ENCODE measurements at regions not wholly inside any gene's neighbourhood (a gene's known extent, or its start where the extent isn't known, plus 50 kb on each side); places are given as distances from the start of the nearest gene placed in this dataset.

DNA sequence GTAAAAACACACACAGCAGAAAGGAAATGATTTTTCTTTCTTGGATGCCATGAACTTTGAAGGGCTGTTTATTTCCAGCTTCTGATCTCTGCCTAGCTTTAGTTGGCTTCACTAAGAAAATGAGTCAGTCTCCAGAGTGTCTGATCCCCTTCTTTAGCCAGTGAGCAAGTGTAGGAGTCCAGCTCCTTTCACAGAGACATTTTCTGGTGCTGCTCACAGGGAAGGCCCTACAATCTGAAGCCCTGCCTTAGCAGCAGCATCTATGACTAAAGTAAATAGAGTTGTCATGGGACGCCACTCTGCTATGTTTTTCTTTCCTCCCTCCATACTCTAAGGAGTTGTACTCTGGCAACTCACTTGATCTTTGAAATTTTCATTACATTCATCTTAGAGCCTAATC lies 103.5 kb downstream of the RPAP3 start:
- H3K27ac ChIP-seq (ENCODE audit: low read depth in 1 of 2, low read length in 2 of 2) = no peak overlapping the region
- H3K27me3 ChIP-seq (ENCODE audit: control insufficient read depth in 4 of 4, insufficient read depth in 4 of 4, low read length in 3 of 4) = no peaks in the 10 kb centered on the region
- no peak for DNase-seq (ENCODE audit: low spot score)
- TF ChIP-seq, protein P1, sequence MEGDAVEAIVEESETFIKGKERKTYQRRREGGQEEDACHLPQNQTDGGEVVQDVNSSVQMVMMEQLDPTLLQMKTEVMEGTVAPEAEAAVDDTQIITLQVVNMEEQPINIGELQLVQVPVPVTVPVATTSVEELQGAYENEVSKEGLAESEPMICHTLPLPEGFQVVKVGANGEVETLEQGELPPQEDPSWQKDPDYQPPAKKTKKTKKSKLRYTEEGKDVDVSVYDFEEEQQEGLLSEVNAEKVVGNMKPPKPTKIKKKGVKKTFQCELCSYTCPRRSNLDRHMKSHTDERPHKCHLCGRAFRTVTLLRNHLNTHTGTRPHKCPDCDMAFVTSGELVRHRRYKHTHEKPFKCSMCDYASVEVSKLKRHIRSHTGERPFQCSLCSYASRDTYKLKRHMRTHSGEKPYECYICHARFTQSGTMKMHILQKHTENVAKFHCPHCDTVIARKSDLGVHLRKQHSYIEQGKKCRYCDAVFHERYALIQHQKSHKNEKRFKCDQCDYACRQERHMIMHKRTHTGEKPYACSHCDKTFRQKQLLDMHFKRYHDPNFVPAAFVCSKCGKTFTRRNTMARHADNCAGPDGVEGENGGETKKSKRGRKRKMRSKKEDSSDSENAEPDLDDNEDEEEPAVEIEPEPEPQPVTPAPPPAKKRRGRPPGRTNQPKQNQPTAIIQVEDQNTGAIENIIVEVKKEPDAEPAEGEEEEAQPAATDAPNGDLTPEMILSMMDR (IDR thresholded peaks at IDR 0.05; ENCODE audit: low read depth, low read length, missing input control) = no peak
- TF ChIP-seq SP1 (IDR thresholded peaks at IDR 0.05) (no peak), FOXA1 (IDR thresholded peaks at IDR 0.05) (no peak), GABPA (IDR thresholded peaks at IDR 0.05 in 1 of 2, conservative IDR thresholded peaks at IDR 0.05 in 1 of 2) (no peak), HNF4G (IDR thresholded peaks at IDR 0.05) (no peak)
- TF ChIP-seq, protein P2, sequence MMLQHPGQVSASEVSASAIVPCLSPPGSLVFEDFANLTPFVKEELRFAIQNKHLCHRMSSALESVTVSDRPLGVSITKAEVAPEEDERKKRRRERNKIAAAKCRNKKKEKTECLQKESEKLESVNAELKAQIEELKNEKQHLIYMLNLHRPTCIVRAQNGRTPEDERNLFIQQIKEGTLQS (IDR thresholded peaks at IDR 0.05) = no peak
- H3K9ac ChIP-seq (ENCODE audit: low read depth in 1 of 2, low read length in 2 of 2) = no peak overlapping the region
- H3K4me3 ChIP-seq (ENCODE audit: low read depth in 1 of 3, low read length in 3 of 3) = no peak overlapping the region
- H3K36me3 ChIP-seq (ENCODE audit: control insufficient read depth in 4 of 4, insufficient read depth in 3 of 4, low read depth in 1 of 4, low read length in 3 of 4) = no peaks in the 10 kb centered on the region
- H3K9me3 ChIP-seq (ENCODE audit: control insufficient read depth in 4 of 4, low read length in 3 of 4) = peaks cover 0 to 7% (median 3%) of the 10 kb centered on the region in 4 donors
- WGBS = 90% methylated on average over 1 of the region's 1 CpG
- H3K4me1 ChIP-seq (ENCODE audit: control insufficient read depth in 4 of 4, insufficient read depth in 4 of 4, low read length in 3 of 4) = no peaks in the 10 kb centered on the region

DNA sequence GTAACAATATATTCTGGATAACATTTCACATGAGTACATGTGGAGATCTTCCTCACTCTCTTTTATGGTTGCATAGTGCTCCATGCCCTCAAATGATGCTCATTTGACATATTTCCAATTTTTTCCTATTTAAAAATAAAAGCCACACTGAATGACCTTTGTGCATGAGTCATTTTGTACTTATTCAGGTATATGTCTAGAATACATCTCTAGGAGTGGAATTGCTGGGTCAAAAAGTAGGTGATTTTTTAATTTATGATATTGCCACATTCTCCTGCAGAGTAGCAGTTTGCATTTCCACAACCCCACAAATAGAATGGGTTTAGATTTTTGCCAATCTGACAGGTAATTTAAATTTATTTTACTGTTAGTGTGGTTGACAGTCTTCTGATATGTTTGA lies 104.8 kb downstream of the RPAP3 start:
- Histone ChIP-seq H3K9ac (ENCODE audit: low read depth in 1 of 2, low read length in 2 of 2) (no peak overlapping the region), H3K36me3 (ENCODE audit: control insufficient read depth in 4 of 4, insufficient read depth in 3 of 4, low read depth in 1 of 4, low read length in 3 of 4) (no peaks in the 10 kb centered on the region), H3K27ac (ENCODE audit: low read depth in 1 of 2, low read length in 2 of 2) (no peak overlapping the region), H3K4me3 (ENCODE audit: low read depth in 1 of 3, low read length in 3 of 3) (no peak overlapping the region), H3K9me3 (ENCODE audit: control insufficient read depth in 4 of 4, low read length in 3 of 4) (peaks cover 0 to 3% (median under 1%) of the 10 kb centered on the region in 4 donors), H3K27me3 (ENCODE audit: control insufficient read depth in 4 of 4, insufficient read depth in 4 of 4, low read length in 3 of 4) (no peaks in the 10 kb centered on the region), H3K4me1 (ENCODE audit: control insufficient read depth in 4 of 4, insufficient read depth in 4 of 4, low read length in 3 of 4) (no peaks in the 10 kb centered on the region)
- DNase-seq (ENCODE audit: low spot score) = no peak
- TF ChIP-seq HNF4A (conservative IDR thresholded peaks at IDR 0.05) (no peak), RAD21 (IDR thresholded peaks at IDR 0.05) (no peak), NR2F2 (IDR thresholded peaks at IDR 0.05) (no peak), EGR1 (IDR thresholded peaks at IDR 0.05; ENCODE audit: low read depth in 2 of 2) (no peak), RXRA (IDR thresholded peaks at IDR 0.05) (no peak), TAF1 (conservative IDR thresholded peaks at IDR 0.05) (no peak), GABPA (IDR thresholded peaks at IDR 0.05 in 1 of 2, conservative IDR thresholded peaks at IDR 0.05 in 1 of 2) (no peak), SP1 (IDR thresholded peaks at IDR 0.05) (no peak), JUND (IDR thresholded peaks at IDR 0.05) (no peak), FOXA1 (IDR thresholded peaks at IDR 0.05) (no peak)
- TF ChIP-seq, protein P3, sequence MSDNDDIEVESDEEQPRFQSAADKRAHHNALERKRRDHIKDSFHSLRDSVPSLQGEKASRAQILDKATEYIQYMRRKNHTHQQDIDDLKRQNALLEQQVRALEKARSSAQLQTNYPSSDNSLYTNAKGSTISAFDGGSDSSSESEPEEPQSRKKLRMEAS (IDR thresholded peaks at IDR 0.05) = no peak

DNA sequence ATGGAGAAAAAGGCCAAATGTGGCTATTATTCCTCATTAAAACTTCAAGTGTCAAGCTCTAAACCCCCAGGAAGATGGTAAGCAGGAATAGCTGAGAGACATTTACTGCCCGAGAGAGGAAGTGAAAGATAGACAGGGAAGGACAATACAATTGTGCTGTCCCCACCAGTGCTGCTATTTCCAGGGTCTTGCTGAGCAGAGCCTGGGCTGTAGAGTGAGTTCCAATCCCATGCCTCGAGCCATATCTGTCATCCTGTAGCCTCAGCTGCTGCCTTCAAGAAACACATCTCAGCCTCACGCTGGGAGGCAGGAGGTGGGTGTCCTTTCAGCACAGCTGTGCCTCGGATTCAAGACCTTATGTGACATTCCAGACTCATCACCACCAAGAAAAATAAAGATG lies 114.0 kb downstream of the RPAP3 start:
- no peak for DNase-seq (ENCODE audit: low spot score)
- H3K9me3 ChIP-seq (ENCODE audit: control insufficient read depth in 4 of 4, low read length in 3 of 4) = no peaks in the 10 kb centered on the region
- no peaks in the 10 kb centered on the region for H3K4me1 ChIP-seq (ENCODE audit: control insufficient read depth in 4 of 4, insufficient read depth in 4 of 4, low read length in 3 of 4)
- WGBS = 58% methylated on average over 4 of the region's 4 CpGs
- TF ChIP-seq GABPA (IDR thresholded peaks at IDR 0.05 in 1 of 2, conservative IDR thresholded peaks at IDR 0.05 in 1 of 2) (no peak), RXRA (IDR thresholded peaks at IDR 0.05) (no peak), HNF4G (IDR thresholded peaks at IDR 0.05) (no peak)
- TF ChIP-seq, protein P1 (IDR thresholded peaks at IDR 0.05; ENCODE audit: low read depth, low read length, missing input control) = no peak
- TF ChIP-seq, protein P4, sequence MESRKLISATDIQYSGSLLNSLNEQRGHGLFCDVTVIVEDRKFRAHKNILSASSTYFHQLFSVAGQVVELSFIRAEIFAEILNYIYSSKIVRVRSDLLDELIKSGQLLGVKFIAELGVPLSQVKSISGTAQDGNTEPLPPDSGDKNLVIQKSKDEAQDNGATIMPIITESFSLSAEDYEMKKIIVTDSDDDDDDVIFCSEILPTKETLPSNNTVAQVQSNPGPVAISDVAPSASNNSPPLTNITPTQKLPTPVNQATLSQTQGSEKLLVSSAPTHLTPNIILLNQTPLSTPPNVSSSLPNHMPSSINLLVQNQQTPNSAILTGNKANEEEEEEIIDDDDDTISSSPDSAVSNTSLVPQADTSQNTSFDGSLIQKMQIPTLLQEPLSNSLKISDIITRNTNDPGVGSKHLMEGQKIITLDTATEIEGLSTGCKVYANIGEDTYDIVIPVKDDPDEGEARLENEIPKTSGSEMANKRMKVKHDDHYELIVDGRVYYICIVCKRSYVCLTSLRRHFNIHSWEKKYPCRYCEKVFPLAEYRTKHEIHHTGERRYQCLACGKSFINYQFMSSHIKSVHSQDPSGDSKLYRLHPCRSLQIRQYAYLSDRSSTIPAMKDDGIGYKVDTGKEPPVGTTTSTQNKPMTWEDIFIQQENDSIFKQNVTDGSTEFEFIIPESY (IDR thresholded peaks at IDR 0.05) = no peak
- no peak overlapping the region for H3K27ac ChIP-seq (ENCODE audit: low read depth in 1 of 2, low read length in 2 of 2)
- no peak overlapping the region for H3K4me3 ChIP-seq (ENCODE audit: low read depth in 1 of 3, low read length in 3 of 3)
- H3K27me3 ChIP-seq (ENCODE audit: control insufficient read depth in 4 of 4, insufficient read depth in 4 of 4, low read length in 3 of 4) = peaks cover 0 to 2% (median 0%) of the 10 kb centered on the region in 4 donors
- H3K9ac ChIP-seq (ENCODE audit: low read depth in 1 of 2, low read length in 2 of 2) = no peak overlapping the region
- H3K36me3 ChIP-seq (ENCODE audit: control insufficient read depth in 4 of 4, insufficient read depth in 3 of 4, low read depth in 1 of 4, low read length in 3 of 4) = no peaks in the 10 kb centered on the region
